Transverse colon (tissue), 4 donors: ENCODE measurements at regions not wholly inside any gene's neighbourhood (a gene's known extent, or its start where the extent isn't known, plus 50 kb on each side); places are given as distances from the start of the nearest gene placed in this dataset.

Experiments used
- EP300 ChIP-seq: sonication (generic); formaldehyde crosslinking; IDR thresholded peaks from one replicate; pipeline ENCODE4 v1.6.1; 2017; ENCODE audit warnings: antibody characterized with exemption, low read depth
- POLR2AphosphoS5 ChIP-seq, 3 donors: sonication (generic); formaldehyde crosslinking; IDR thresholded peaks; one replicate each; pipeline ENCODE4 v1.6.1; 2016; ENCODE audit warnings: antibody characterized with exemption in 3 of 3
- TF ChIP-seq, protein P1 (sequence below), 5 experiments: fragments of 200-600 bp in 3 of 5; fragments of 450-650 bp in 2 of 5; sonication (generic) in 3 of 5; IDR thresholded peaks; 1 replicate in 2 of 5; 2 replicates in 3 of 5; pipeline ENCODE4 v1.5.1; 2016 to 2017; ENCODE audit warnings: antibody characterized with exemption in 5 of 5, inconsistent platforms in 3 of 5, mild to moderate bottlenecking in 2 of 5, moderate library complexity in 1 of 5

DNA sequence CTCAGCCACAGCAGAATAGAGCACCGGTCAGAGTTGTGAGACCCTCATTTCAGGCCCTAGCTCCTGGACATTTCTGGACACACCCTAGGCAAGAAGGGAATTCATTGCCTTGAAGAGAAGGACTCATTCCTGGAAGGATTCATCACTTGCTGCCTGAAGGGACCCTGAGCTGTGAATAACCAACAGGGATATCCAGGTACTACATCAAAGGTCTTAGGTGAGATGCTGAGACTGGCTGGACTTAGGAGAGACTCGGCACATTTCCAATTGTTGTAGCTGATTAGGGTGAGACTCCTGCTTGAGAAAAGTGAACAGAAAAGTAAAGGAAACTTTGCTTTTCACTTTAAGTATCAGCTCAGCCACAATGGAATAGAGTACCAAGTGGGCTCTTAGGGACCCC is 208.1 kb upstream of the CDKN2B start:
- TF ChIP-seq, protein P1, sequence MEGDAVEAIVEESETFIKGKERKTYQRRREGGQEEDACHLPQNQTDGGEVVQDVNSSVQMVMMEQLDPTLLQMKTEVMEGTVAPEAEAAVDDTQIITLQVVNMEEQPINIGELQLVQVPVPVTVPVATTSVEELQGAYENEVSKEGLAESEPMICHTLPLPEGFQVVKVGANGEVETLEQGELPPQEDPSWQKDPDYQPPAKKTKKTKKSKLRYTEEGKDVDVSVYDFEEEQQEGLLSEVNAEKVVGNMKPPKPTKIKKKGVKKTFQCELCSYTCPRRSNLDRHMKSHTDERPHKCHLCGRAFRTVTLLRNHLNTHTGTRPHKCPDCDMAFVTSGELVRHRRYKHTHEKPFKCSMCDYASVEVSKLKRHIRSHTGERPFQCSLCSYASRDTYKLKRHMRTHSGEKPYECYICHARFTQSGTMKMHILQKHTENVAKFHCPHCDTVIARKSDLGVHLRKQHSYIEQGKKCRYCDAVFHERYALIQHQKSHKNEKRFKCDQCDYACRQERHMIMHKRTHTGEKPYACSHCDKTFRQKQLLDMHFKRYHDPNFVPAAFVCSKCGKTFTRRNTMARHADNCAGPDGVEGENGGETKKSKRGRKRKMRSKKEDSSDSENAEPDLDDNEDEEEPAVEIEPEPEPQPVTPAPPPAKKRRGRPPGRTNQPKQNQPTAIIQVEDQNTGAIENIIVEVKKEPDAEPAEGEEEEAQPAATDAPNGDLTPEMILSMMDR (IDR thresholded peaks at IDR 0.05): no peak
- TF ChIP-seq POLR2AphosphoS5 (IDR thresholded peaks at IDR 0.05) (no peak), EP300 (no peak)
